H4 (cell line): ENCODE measurements at regions not wholly inside any gene's neighbourhood (a gene's known extent, or its start where the extent isn't known, plus 50 kb on each side); places are given as distances from the start of the nearest gene placed in this dataset.

Experiments
- DNase-seq: peaks from one replicate; pipeline ENCODE4 v3.0.0-alpha.2; 2015; ENCODE audit warnings: low spot score

DNA sequence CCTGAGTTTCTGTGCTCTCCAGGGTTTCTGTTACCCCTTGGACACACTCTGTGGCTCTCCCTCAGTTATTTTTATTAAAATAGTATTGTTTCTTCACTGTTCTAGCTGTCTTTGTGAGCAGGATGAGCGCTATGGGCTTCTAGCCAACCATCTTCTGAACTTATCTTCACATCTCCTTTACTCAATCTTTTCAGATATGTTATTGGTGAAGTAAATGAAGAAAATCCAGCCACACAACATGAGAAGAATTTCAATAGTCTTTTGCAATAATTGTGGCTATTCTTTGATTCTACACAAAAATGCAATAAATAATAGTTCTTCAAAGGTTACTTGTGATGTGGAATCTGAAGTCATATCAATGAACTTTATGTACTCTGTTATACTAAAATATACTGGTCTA, 80.3 kb upstream of the CAMK1G start:
- no peak for DNase-seq

GRCh38 chr1:209504571-209504970, 78.9 kb upstream of the CAMK1G start:
- no peak for DNase-seq

- DNase-seq, result no peak
Measured at GRCh38 chr1:209505044-209505443, 78.5 kb upstream of the CAMK1G start.

GRCh38 chr1:209506101-209506500, 77.4 kb upstream of the CAMK1G start:
- no peak for DNase-seq

- DNase-seq, result no peak
Measured at GRCh38 chr1:209509039-209509438, 74.5 kb upstream of the CAMK1G start.

DNA sequence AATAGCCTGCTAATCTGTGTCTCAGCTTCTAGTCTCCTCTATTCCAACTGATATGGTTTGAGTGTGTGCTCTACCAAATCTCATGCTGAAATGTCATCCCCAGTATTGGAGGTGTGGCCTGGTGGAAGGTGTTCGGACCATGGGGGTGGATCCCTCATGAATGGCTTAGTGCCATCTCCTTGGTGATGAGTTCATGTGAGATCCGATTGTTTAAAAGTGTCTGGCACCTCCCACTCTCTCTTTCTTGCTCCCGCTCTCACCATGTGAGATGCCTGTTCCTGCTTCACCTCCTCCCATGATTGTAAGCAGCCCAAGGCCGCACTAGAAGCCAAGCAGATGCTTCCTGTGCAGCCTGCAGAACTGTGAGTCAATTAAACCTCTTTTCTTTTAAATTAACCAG, 73.5 kb upstream of the CAMK1G start:
- no peak for DNase-seq

- DNase-seq, result no peak
Measured at GRCh38 chr1:209511169-209511568, 72.3 kb upstream of the CAMK1G start.

- DNase-seq, result no peak
Measured at GRCh38 chr1:209512821-209513220, 70.7 kb upstream of the CAMK1G start.

- peak; percentile 62 for DNase-seq
Measured at GRCh38 chr1:209513226-209513625, 70.3 kb upstream of the CAMK1G start.

- no peak for DNase-seq
Measured at GRCh38 chr1:209516771-209517680, 66.5 kb upstream of the CAMK1G start.

- DNase-seq, result no peak
Measured at GRCh38 chr1:209517681-209518050, 65.8 kb upstream of the CAMK1G start.

DNA sequence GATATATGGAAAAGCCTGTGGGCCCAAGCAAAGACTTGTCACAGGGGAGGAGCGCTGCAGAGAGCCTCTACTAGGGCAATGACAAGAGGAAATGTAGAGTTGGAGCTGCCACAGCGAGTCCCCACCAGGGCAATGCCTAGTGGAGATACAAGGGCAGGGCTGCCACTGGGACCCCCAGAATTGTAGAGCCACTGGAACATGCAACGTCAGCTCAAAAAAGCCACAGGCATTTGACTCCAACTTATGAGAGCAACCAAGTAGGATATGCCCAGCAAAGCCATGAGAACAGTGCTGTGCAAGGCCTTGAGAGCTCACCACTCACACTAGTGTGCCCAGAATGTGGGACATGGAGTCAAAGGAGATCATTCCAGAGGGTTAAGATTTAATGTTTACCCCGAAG, 63.7 kb upstream of the CAMK1G start:
- DNase-seq, result no peak

DNA sequence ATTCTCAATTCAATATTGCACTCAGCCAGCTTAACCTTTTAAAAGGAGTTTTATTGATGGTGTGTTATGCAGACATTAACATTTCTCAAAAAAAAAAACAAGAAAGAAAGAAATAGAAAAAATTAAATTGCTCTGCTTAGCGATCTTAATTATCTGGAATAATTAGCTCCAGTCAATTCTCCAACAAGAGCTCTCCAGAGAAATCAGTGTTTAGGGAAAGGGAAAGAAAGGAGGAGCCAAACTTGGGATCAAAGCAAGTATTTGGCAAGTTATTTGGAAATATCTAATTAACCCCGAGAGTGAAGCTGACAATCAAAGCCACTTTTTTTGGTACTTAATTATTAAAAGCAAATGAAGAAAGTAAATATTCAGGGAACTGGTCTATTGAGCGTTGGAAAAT, 60.7 kb upstream of the CAMK1G start:
- DNase-seq, result no peak

GRCh38 chr1:209526137-209526536, 57.4 kb upstream of the CAMK1G start:
- no peak for DNase-seq

- no peak for DNase-seq
Measured at GRCh38 chr1:209527372-209527771, 56.1 kb upstream of the CAMK1G start.

DNA sequence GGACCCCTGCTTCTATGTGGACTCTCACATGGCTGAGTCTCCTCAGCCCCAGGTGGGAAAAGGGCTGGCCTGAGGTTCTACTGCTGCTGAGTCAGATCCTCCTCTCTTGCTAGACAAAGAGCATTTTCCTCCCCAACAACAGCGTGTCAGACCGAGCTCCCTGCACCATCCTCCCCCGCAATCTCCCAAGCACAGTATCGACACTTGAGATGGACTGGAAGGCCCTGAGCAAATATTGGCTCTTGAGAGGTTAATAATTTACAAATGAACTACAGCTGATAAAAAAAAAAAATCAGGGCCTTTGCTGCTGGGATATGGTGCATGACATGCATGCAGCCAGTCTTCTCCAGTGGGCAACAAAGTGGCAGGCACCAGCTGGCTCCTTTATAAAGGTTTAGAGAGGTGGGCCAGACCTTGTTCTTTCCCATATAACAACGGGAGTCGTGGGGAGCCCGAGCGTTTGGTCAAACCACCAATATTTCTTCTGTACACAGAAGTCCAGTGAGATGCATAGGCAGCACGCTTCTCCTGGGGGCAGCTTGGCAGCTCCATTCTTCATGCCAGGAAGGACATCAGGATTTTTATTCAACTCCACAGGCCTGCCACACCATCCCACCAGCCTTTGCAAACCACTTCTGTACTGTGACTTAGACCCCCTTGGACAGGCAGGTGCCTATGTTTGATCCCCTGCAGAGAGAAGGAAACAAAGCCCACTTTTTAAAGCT, 55.4 kb upstream of the CAMK1G start:
- DNase-seq, result no peak

DNA sequence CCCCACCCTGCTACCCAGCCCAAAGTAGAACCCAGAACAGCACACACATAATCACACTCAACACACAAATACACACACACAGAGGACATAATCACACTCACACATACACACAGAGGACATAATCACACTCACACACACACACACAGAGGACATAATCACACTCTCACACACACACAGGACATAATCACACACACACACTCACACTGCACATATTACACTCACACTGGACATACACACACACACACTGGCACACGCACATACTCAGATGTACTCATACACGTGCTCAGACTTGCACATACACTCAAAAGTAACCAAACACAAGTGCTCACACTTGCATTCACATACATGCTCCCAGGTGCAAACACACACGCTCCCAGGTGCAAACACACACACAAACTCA, 54.3 kb upstream of the CAMK1G start:
- DNase-seq, result no peak

GRCh38 chr1:209531006-209531405, 52.5 kb upstream of the CAMK1G start:
- no peak for DNase-seq

DNA sequence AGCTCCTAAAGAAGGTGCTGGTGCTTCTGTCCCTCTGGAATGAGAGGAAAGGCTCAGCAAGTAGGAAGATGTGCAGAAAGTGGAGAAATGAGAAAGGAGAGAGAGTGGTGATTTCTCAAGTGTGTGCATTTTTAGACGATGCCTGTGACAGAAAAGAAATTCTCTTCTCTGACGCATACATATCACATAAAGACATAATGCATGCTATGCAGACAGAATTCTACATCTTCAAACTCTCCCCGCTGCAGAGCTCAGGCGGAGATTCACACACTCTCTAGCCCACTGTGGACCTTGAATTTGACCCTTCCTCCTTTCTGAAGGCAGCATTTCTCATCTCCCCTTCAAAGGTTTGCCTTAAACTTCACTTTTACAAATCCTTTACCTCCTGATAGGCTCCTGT, 52.0 kb upstream of the CAMK1G start:
- no peak for DNase-seq
